ENCODE measurements at regions not wholly inside any gene's neighbourhood (a gene's known extent, or its start where the extent isn't known, plus 50 kb on each side); places are given as distances from the start of the nearest gene placed in this dataset.

DNA sequence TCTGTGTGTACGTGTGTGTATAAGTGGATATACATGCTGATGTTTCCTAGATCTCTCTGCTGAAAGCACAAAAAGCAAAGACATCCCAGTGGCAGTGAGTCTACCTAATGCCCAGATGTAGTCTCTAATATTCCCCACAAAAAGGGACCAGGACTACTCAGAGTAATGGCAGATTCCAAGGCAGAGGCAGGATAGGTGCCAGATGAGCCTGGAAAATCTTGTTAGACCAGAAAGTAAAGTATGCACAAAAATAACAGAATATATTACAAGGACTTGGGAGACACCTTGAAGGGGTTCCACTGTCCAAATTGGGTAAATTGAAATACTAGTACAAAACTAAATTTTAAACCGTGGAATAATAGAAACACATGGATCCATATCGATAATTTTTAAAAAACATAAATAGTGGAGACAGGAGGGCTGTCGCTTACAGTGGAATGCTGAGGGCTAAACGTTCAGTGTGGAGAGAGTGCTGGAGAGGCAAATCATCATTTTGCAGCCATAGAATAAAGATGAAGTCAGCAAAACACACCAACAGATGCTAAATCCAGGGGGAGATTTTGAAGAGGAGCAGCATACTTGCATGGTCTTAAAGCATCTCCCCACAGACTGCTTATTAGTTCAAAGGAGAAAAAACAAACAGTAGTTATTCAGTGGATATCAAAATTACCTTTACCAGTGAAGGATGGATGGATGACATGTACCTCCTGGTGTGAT, 123.4 kb upstream of the TSPAN5 start:
- no peak overlapping the region for H3K27ac ChIP-seq
- no peak for TF ChIP-seq ZFX (IDR thresholded peaks at IDR 0.05; ENCODE audit: borderline replicate concordance)
- TF ChIP-seq, protein P1, sequence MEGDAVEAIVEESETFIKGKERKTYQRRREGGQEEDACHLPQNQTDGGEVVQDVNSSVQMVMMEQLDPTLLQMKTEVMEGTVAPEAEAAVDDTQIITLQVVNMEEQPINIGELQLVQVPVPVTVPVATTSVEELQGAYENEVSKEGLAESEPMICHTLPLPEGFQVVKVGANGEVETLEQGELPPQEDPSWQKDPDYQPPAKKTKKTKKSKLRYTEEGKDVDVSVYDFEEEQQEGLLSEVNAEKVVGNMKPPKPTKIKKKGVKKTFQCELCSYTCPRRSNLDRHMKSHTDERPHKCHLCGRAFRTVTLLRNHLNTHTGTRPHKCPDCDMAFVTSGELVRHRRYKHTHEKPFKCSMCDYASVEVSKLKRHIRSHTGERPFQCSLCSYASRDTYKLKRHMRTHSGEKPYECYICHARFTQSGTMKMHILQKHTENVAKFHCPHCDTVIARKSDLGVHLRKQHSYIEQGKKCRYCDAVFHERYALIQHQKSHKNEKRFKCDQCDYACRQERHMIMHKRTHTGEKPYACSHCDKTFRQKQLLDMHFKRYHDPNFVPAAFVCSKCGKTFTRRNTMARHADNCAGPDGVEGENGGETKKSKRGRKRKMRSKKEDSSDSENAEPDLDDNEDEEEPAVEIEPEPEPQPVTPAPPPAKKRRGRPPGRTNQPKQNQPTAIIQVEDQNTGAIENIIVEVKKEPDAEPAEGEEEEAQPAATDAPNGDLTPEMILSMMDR (IDR thresholded peaks at IDR 0.05): no peak

DNA sequence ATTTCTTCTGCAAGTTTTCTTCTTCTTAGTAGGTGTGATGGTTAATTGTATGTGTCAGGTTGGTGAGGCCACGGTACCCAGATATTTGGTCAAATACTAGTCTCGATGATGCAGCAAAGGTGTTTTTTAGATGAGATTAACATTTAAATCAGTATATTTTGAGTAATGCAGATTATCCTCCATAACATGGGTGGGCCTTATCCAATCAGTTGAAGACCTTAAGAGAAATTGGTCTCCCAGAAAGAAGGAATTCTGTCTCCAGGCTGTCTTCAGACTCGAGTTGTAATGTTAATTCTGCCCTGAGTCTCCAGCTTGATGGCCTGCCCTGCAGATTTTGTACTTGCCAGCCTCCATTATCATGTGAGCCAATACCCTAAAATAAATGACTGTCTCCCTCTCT, 122.5 kb upstream of the TSPAN5 start:
- H3K27ac ChIP-seq: no peak overlapping the region
- TF ChIP-seq ZFX (IDR thresholded peaks at IDR 0.05; ENCODE audit: borderline replicate concordance): no peak
- TF ChIP-seq, protein P1 (IDR thresholded peaks at IDR 0.05): no peak

DNA sequence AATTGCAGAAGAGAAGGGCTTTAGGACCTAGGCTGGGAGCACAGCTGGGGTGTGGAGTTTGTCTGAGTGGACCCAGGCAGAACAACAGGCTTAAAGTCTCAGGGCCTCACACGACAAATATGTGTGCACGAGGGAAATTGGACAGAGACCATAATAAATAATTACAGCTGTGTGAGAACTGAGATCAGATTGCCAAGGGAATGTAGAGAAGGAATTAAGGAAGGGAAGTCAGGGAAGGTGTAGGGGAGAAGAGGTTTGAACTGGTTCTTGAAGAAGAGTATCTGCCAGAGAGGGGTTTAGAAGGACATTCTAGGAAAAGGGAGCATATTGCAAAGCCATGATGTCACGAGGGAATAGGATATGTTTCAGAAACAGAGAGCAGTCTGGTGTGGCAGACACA, 120.7 kb upstream of the TSPAN5 start:
- TF ChIP-seq ZFX (IDR thresholded peaks at IDR 0.05; ENCODE audit: borderline replicate concordance): no peak
- no peak overlapping the region for H3K27ac ChIP-seq

DNA sequence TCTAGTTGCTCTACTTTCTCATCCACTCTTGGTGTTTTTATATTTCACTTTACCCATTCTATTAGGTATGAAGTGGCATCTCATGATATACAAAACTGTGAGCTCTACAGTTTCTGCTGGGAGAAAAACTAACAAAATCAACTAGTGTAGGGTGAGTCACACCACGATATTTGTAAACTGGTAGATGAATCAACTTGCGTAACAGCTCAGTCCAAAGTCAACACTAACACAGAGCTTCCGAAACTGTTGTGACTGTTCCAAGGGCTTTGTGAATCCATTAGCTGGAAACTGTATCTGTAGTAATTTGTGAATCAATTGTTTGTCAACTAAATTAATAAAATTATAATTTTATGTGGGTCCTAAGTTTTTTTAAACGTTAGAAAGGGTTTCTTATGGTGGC, 119.8 kb upstream of the TSPAN5 start:
- H3K27ac ChIP-seq: no peak overlapping the region
- TF ChIP-seq, protein P1 (IDR thresholded peaks at IDR 0.05): no peak
- TF ChIP-seq ZFX (IDR thresholded peaks at IDR 0.05; ENCODE audit: borderline replicate concordance): no peak

DNA sequence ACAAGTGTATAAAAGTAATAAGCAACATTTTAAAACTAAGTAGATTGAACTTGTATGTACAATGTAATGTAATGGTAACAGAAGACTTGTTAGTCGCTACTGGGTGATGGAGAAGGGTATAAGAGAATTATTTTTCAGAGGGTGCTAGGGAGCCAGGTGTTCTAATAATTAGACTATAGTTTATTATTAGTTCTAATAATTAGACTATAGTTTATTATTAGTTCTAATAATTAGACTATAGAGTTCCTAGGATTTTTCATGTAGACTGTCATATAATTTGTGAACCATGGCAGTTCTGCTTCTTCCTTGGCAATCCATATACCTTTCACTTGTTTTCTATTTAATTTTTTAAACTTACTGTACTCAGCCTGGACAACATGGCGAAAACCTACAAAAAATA, 117.3 kb upstream of the TSPAN5 start:
- TF ChIP-seq ZFX (IDR thresholded peaks at IDR 0.05; ENCODE audit: borderline replicate concordance): no peak
- TF ChIP-seq, protein P1 (IDR thresholded peaks at IDR 0.05): no peak

DNA sequence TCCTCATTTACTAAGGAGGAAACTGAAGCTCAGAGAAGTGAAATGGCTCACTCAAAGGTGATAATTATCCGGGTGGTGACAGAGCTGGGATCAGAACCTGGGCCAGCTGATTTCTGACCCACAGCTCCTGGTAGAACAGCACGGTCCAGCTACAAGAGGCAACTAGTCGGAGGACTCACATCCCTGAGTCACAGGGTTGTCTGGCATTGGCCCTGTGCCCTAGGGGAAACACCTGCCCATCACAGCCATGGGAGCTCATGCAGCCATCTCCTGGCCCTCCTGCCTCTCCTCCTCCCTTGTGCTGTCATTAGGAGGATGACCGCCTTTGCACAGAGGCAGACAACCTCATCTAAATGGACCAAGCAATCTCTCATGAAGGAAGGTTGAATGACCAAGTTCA, 115.2 kb upstream of the TSPAN5 start:
- TF ChIP-seq, protein P1 (IDR thresholded peaks at IDR 0.05): no peak
- no peak for TF ChIP-seq ZFX (IDR thresholded peaks at IDR 0.05; ENCODE audit: borderline replicate concordance)
- H3K27ac ChIP-seq: no peak overlapping the region

More for the DNA sequence above, 117.3 kb upstream of the TSPAN5 start:
- no peak overlapping the region for H3K27ac ChIP-seq

DNA sequence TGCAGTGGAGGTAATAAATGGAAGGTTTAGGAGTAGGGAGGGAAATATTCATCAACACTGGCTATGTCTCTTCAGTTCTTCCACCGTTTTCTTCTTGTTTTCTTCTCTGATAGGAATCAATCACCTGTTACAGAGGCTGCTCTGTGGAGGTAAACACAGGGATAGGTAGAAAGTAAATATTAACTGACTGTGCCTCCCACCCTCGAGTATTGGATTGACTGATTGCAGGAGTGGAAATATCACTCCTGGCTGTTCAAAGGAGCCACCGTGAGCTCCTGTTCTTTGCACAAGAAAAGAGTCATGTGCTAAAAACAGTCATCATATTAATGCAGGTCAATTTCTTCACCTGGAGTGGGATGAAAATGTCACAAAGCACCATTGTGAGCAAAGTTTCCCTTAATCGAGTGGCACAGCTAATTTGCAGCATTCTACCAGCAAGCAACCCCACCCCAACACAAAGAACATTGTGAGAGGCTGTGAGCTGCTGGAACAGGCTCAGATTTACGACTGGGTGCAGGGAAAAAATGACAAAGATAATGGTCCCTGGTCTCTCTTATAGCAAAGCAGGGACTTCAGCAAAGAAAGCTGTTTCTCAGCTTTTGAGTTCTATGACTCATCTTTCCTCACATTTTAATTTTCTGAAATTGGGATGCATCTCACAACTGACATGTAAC, 113.7 kb upstream of the TSPAN5 start:
- no peak overlapping the region for H3K27ac ChIP-seq

More for the DNA sequence above, 113.7 kb upstream of the TSPAN5 start:
- TF ChIP-seq ZFX (IDR thresholded peaks at IDR 0.05; ENCODE audit: borderline replicate concordance): no peak
- TF ChIP-seq, protein P1 (IDR thresholded peaks at IDR 0.05): no peak
